ENCODE measurements at regions not wholly inside any gene's neighbourhood (a gene's known extent, or its start where the extent isn't known, plus 50 kb on each side); places are given as distances from the start of the nearest gene placed in this dataset.

DNA sequence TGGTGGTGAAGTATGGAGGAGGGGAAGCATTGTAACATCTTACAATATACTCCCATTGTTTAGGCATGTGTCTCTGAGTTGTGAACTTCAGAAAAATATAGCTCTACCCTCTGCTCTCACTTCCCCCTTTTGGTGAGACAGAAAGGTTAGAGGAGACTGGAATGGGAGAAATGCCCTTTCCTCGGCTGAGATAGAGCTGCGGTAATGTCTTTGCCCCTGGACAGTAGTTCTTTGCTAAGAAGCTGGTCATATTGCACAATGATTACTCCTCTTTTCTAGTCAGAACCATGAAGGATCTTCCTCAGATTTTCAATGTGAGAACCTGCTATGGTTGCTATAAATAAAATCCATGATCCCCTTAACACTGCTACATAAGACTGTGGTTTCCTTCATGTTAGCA is 171.0 kb downstream of the SEM1 start:
- Histone ChIP-seq H3K18ac (ENCODE audit: low read length) (no peak overlapping the region), H2BK5ac (ENCODE audit: low read depth, low read length, poor library complexity) (no peak overlapping the region), H3K9ac (ENCODE audit: low read length) (no peak overlapping the region), H3K79me1 (ENCODE audit: low read length) (no peaks in the 10 kb centered on the region), H3K4me2 (ENCODE audit: low read length) (no peak overlapping the region), H3K14ac (ENCODE audit: low read length) (no peak overlapping the region), H4K91ac (ENCODE audit: low read depth, low read length) (no peak overlapping the region), H3K4ac (ENCODE audit: low read depth, low read length) (no peak overlapping the region), H4K8ac (ENCODE audit: low read depth, low read length) (no peak overlapping the region), H3K27ac (ENCODE audit: low read depth, low read length) (no peak overlapping the region), H2AK5ac (ENCODE audit: low read length) (no peak overlapping the region), H3K36me3 (ENCODE audit: control insufficient read depth in 1 of 2, insufficient read depth in 2 of 2, low read length in 2 of 2) (no peaks in the 10 kb centered on the region), H2AFZ (ENCODE audit: insufficient read depth, low read length, poor library complexity) (no peak overlapping the region), H3K23ac (ENCODE audit: low read length) (no peak overlapping the region), H3K27me3 (ENCODE audit: insufficient read depth, low read length) (no peaks in the 10 kb centered on the region), H3K79me2 (ENCODE audit: control insufficient read depth, insufficient read depth, low read length, poor library complexity) (no peaks in the 10 kb centered on the region), H4K12ac (ENCODE audit: low read depth, low read length) (no peak overlapping the region), H2BK12ac (ENCODE audit: low read length) (no peak overlapping the region), H3K4me3 (ENCODE audit: low read depth, low read length) (no peak overlapping the region), H3K9me3 (ENCODE audit: insufficient read depth, low read depth, low read length) (no peaks in the 10 kb centered on the region), H3K4me1 (ENCODE audit: control insufficient read depth in 1 of 2, insufficient read depth in 2 of 2, low read length in 2 of 2) (no peaks in the 10 kb centered on the region), H2BK120ac (ENCODE audit: insufficient read depth, low read length, poor library complexity) (no peak overlapping the region)
- DNase-seq, result no peak
- no CpG with 5 or more reads among the region's 2 CpGs for WGBS (ENCODE audit: extremely low coverage, insufficient coverage, insufficient read length)

DNA sequence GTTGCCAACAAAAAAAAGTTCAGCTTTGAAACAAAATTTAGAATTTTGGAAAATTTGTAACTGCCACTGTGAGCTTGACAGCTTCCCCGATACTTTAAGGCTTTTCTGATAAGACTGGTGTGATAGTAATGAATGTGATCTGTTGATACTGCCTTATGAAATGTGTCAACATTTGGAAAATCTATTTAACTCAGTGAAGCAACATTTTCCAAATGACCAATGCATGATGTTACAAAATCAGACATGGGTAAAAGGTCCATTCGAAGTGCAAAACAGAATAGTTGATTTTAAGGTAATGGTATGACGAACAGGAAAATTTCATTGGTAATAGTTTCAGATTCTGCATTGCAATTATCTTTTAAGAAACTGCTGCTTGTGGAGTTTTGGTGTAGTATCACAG is 175.4 kb downstream of the SEM1 start:
- Histone ChIP-seq H3K27me3 (ENCODE audit: insufficient read depth, low read length) (no peaks in the 10 kb centered on the region), H3K9ac (ENCODE audit: low read length) (no peak overlapping the region), H2AFZ (ENCODE audit: insufficient read depth, low read length, poor library complexity) (no peak overlapping the region), H3K23ac (ENCODE audit: low read length) (no peak overlapping the region), H3K4ac (ENCODE audit: low read depth, low read length) (no peak overlapping the region), H3K79me2 (ENCODE audit: control insufficient read depth, insufficient read depth, low read length, poor library complexity) (no peaks in the 10 kb centered on the region), H2BK120ac (ENCODE audit: insufficient read depth, low read length, poor library complexity) (no peak overlapping the region), H2BK12ac (ENCODE audit: low read length) (no peak overlapping the region), H3K79me1 (ENCODE audit: low read length) (no peaks in the 10 kb centered on the region), H2AK5ac (ENCODE audit: low read length) (no peak overlapping the region), H4K91ac (ENCODE audit: low read depth, low read length) (no peak overlapping the region), H3K18ac (ENCODE audit: low read length) (no peak overlapping the region), H2BK5ac (ENCODE audit: low read depth, low read length, poor library complexity) (no peak overlapping the region), H4K12ac (ENCODE audit: low read depth, low read length) (no peak overlapping the region), H3K36me3 (ENCODE audit: control insufficient read depth in 1 of 2, insufficient read depth in 2 of 2, low read length in 2 of 2) (no peaks in the 10 kb centered on the region), H3K4me2 (ENCODE audit: low read length) (no peak overlapping the region), H3K27ac (ENCODE audit: low read depth, low read length) (no peak overlapping the region), H3K4me3 (ENCODE audit: low read depth, low read length) (no peak overlapping the region), H3K9me3 (ENCODE audit: insufficient read depth, low read depth, low read length) (peaks cover 2% of the 10 kb centered on the region), H4K8ac (ENCODE audit: low read depth, low read length) (no peak overlapping the region), H3K14ac (ENCODE audit: low read length) (no peak overlapping the region), H3K4me1 (ENCODE audit: control insufficient read depth in 1 of 2, insufficient read depth in 2 of 2, low read length in 2 of 2) (no peaks in the 10 kb centered on the region)
- no CpG with 5 or more reads among the region's 3 CpGs for WGBS (ENCODE audit: extremely low coverage, insufficient coverage, insufficient read length)
- no peak for DNase-seq

DNA sequence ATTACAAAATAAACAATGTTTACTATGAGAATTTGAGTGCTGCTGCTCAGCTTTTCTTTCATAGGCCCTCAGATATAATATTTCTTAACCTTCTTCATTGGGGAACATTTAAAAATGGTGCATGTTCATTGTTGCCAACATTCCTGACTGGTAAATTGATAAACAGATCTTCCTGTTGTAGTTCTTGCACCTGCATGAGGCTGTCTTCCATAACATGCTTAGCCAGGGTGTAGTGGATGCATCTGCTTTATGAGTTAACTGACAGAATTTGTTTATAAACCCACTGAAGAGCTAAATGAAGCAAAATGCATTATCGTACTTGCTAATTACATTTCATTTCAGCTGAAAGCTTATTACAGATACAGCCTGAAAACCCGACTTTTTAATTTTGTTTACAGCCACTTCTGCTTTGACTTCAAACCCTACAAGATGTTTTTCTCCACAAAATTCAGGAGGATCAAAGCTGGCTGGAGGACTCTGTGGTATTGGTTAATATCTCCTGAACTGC is 177.2 kb downstream of the SEM1 start:
- Histone ChIP-seq H3K27me3 (ENCODE audit: insufficient read depth, low read length) (no peaks in the 10 kb centered on the region), H3K14ac (ENCODE audit: low read length) (no peak overlapping the region), H3K23ac (ENCODE audit: low read length) (no peak overlapping the region), H2BK12ac (ENCODE audit: low read length) (no peak overlapping the region), H3K4me2 (ENCODE audit: low read length) (no peak overlapping the region), H3K27ac (ENCODE audit: low read depth, low read length) (no peak overlapping the region), H3K4me3 (ENCODE audit: low read depth, low read length) (no peak overlapping the region), H3K4me1 (ENCODE audit: control insufficient read depth in 1 of 2, insufficient read depth in 2 of 2, low read length in 2 of 2) (no peaks in the 10 kb centered on the region), H3K79me1 (ENCODE audit: low read length) (no peaks in the 10 kb centered on the region), H3K4ac (ENCODE audit: low read depth, low read length) (no peak overlapping the region), H2BK120ac (ENCODE audit: insufficient read depth, low read length, poor library complexity) (no peak overlapping the region), H3K9ac (ENCODE audit: low read length) (no peak overlapping the region), H3K18ac (ENCODE audit: low read length) (no peak overlapping the region), H3K36me3 (ENCODE audit: control insufficient read depth in 1 of 2, insufficient read depth in 2 of 2, low read length in 2 of 2) (no peaks in the 10 kb centered on the region), H3K9me3 (ENCODE audit: insufficient read depth, low read depth, low read length) (peaks cover 2% of the 10 kb centered on the region), H2AK5ac (ENCODE audit: low read length) (no peak overlapping the region), H2AFZ (ENCODE audit: insufficient read depth, low read length, poor library complexity) (no peak overlapping the region), H4K12ac (ENCODE audit: low read depth, low read length) (no peak overlapping the region), H4K91ac (ENCODE audit: low read depth, low read length) (no peak overlapping the region), H3K79me2 (ENCODE audit: control insufficient read depth, insufficient read depth, low read length, poor library complexity) (no peaks in the 10 kb centered on the region), H4K8ac (ENCODE audit: low read depth, low read length) (no peak overlapping the region), H2BK5ac (ENCODE audit: low read depth, low read length, poor library complexity) (no peak overlapping the region)
- no peak for DNase-seq
- WGBS (ENCODE audit: extremely low coverage, insufficient coverage, insufficient read length), result no CpG with 5 or more reads among the region's 2 CpGs

DNA sequence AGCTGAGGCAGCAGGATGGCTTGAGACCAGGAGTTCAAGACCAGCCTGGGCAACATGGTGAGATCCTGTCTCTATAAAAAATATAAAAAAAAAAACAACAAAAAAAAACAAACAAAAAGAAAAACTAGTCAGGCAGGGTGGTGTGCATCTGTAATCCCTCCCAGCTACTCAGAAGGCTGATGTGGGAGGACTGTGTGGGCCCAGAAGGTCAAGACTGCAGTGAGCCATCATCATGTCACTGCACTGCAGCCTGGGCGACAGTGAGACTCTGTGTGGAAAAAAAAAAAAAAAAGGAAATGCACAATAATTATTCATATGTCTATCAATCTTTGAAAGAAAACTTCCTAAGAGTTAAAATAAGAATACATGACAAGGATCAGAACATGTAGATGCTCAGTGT is 178.3 kb downstream of the SEM1 start:
- Histone ChIP-seq H3K14ac (ENCODE audit: low read length) (no peak overlapping the region), H2AK5ac (ENCODE audit: low read length) (no peak overlapping the region), H4K12ac (ENCODE audit: low read depth, low read length) (no peak overlapping the region), H2BK120ac (ENCODE audit: insufficient read depth, low read length, poor library complexity) (no peak overlapping the region), H3K4ac (ENCODE audit: low read depth, low read length) (no peak overlapping the region), H3K9me3 (ENCODE audit: insufficient read depth, low read depth, low read length) (peaks cover 2% of the 10 kb centered on the region), H3K4me3 (ENCODE audit: low read depth, low read length) (no peak overlapping the region), H3K79me1 (ENCODE audit: low read length) (no peaks in the 10 kb centered on the region), H3K4me1 (ENCODE audit: control insufficient read depth in 1 of 2, insufficient read depth in 2 of 2, low read length in 2 of 2) (no peaks in the 10 kb centered on the region), H3K27me3 (ENCODE audit: insufficient read depth, low read length) (no peaks in the 10 kb centered on the region), H3K27ac (ENCODE audit: low read depth, low read length) (no peak overlapping the region), H4K8ac (ENCODE audit: low read depth, low read length) (no peak overlapping the region), H3K4me2 (ENCODE audit: low read length) (no peak overlapping the region), H3K36me3 (ENCODE audit: control insufficient read depth in 1 of 2, insufficient read depth in 2 of 2, low read length in 2 of 2) (no peaks in the 10 kb centered on the region), H3K18ac (ENCODE audit: low read length) (no peak overlapping the region), H3K23ac (ENCODE audit: low read length) (no peak overlapping the region), H2BK12ac (ENCODE audit: low read length) (no peak overlapping the region), H2BK5ac (ENCODE audit: low read depth, low read length, poor library complexity) (no peak overlapping the region), H3K79me2 (ENCODE audit: control insufficient read depth, insufficient read depth, low read length, poor library complexity) (no peaks in the 10 kb centered on the region), H3K9ac (ENCODE audit: low read length) (no peak overlapping the region), H4K91ac (ENCODE audit: low read depth, low read length) (no peak overlapping the region), H2AFZ (ENCODE audit: insufficient read depth, low read length, poor library complexity) (no peak overlapping the region)
- no CpG with 5 or more reads among the region's 1 CpG for WGBS (ENCODE audit: extremely low coverage, insufficient coverage, insufficient read length)
- DNase-seq, result no peak
